HuH-7.5 (cell line): ENCODE measurements at regions not wholly inside any gene's neighbourhood (a gene's known extent, or its start where the extent isn't known, plus 50 kb on each side); places are given as distances from the start of the nearest gene placed in this dataset.
"Not testable (repeated sequence)": the region's sequence is repeated elsewhere in the genome, so short reads cannot be mapped to it uniquely, and the experiment has no call there.

ENCODE experiments used
- DNase-seq: peaks from one replicate; pipeline ENCODE4 v3.0.0; 2011; ENCODE audit warnings: low spot score

GRCh38 chr2:201568217-201568820 is 75.0 kb downstream of the TMEM237 start:
- DNase-seq: no peak

- no peak for DNase-seq
These were observed 84.1 kb downstream of the TMEM237 start for GRCh38 chr2:201559067-201559710.

- DNase-seq: no peak
These were observed 84.6 kb downstream of the TMEM237 start for GRCh38 chr2:201558665-201559064.

- peak; percentile 43 for DNase-seq
These were observed 85.1 kb downstream of the TMEM237 start for GRCh38 chr2:201558232-201558631.

- no peak for DNase-seq
These were observed 91.4 kb downstream of the TMEM237 start for GRCh38 chr2:201551901-201552300.

GRCh38 chr2:201546576-201546975 is 95.0 kb downstream of the STRADB start:
- DNase-seq: no peak

- DNase-seq: no peak
These were observed 90.8 kb downstream of the STRADB start for GRCh38 chr2:201542291-201542690.

GRCh38 chr2:201539271-201539670 is 87.7 kb downstream of the STRADB start:
- not testable (repeated sequence) for DNase-seq

- DNase-seq: no peak
These were observed 86.5 kb downstream of the STRADB start for GRCh38 chr2:201538025-201538424.

- DNase-seq: no peak
These were observed 85.2 kb downstream of the STRADB start for GRCh38 chr2:201536754-201537153.

GRCh38 chr2:201536046-201536445 is 84.5 kb downstream of the STRADB start:
- no peak for DNase-seq

GRCh38 chr2:201532686-201533304 is 81.3 kb downstream of the STRADB start:
- DNase-seq: no peak
